ENCODE measurements at regions not wholly inside any gene's neighbourhood (a gene's known extent, or its start where the extent isn't known, plus 50 kb on each side); places are given as distances from the start of the nearest gene placed in this dataset.

DNA sequence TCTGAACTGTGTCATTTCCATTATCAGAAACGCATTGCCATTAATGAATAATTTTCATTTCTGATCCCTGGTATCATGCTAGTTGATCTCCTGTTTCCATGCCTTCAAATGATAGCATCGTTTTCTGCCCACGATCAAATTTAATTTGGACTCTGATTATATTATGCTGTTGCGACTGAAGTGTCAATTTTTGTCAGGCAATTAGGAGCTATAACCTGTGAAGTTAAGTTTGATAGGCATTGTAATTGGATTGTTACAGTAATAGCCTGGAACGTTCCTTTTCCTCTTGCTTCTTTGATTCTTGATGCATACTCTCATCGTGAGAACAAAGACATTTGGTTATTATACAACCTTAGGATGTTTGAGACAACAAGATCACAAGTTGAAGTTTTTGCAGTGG, 356.3 kb downstream of the VRK1 start:
- TF ChIP-seq, protein P1, sequence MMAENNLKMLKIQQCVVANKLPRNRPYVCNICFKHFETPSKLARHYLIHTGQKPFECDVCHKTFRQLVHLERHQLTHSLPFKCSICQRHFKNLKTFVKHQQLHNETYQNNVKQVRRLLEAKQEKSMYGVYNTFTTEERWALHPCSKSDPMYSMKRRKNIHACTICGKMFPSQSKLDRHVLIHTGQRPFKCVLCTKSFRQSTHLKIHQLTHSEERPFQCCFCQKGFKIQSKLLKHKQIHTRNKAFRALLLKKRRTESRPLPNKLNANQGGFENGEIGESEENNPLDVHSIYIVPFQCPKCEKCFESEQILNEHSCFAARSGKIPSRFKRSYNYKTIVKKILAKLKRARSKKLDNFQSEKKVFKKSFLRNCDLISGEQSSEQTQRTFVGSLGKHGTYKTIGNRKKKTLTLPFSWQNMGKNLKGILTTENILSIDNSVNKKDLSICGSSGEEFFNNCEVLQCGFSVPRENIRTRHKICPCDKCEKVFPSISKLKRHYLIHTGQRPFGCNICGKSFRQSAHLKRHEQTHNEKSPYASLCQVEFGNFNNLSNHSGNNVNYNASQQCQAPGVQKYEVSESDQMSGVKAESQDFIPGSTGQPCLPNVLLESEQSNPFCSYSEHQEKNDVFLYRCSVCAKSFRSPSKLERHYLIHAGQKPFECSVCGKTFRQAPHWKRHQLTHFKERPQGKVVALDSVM (CRISPR knock-in tag; IDR thresholded peaks at IDR 0.05), result no peak
- TF ChIP-seq, protein P2, sequence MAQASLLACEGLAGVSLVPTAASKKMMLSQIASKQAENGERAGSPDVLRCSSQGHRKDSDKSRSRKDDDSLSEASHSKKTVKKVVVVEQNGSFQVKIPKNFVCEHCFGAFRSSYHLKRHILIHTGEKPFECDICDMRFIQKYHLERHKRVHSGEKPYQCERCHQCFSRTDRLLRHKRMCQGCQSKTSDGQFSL (CRISPR knock-in tag; IDR thresholded peaks at IDR 0.05), result no peak
- TF ChIP-seq, protein P3, sequence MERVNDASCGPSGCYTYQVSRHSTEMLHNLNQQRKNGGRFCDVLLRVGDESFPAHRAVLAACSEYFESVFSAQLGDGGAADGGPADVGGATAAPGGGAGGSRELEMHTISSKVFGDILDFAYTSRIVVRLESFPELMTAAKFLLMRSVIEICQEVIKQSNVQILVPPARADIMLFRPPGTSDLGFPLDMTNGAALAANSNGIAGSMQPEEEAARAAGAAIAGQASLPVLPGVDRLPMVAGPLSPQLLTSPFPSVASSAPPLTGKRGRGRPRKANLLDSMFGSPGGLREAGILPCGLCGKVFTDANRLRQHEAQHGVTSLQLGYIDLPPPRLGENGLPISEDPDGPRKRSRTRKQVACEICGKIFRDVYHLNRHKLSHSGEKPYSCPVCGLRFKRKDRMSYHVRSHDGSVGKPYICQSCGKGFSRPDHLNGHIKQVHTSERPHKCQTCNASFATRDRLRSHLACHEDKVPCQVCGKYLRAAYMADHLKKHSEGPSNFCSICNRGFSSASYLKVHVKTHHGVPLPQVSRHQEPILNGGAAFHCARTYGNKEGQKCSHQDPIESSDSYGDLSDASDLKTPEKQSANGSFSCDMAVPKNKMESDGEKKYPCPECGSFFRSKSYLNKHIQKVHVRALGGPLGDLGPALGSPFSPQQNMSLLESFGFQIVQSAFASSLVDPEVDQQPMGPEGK (CRISPR knock-in tag; IDR thresholded peaks at IDR 0.05), result no peak
- TF ChIP-seq NCOA5 (CRISPR knock-in tag; IDR thresholded peaks at IDR 0.05) (no peak), ZBTB21 (CRISPR knock-in tag; IDR thresholded peaks at IDR 0.05) (no peak), ZZZ3 (CRISPR knock-in tag; IDR thresholded peaks at IDR 0.05; ENCODE audit: borderline replicate concordance) (no peak), ZNF101 (CRISPR knock-in tag; IDR thresholded peaks at IDR 0.05; ENCODE audit: borderline replicate concordance, low read depth) (no peak), TCF7 (IDR thresholded peaks at IDR 0.05; ENCODE audit: low read depth) (no peak), ZNF788 (CRISPR knock-in tag; IDR thresholded peaks at IDR 0.05; ENCODE audit: borderline replicate concordance) (no peak), ZNF644 (CRISPR knock-in tag; IDR thresholded peaks at IDR 0.05; ENCODE audit: low read depth) (no peak)
- H3K9me3 ChIP-seq (ENCODE audit: low read length), result no peaks in the 10 kb centered on the region
- intact Hi-C loops (cut with micrococcal nuclease; ENCODE audit: unreplicated experiment) (no loop called here), in situ Hi-C loops (cut with HindIII; ENCODE audit: extremely low pct_ligation_motif_present, low pct_unique_long_range_greater_than_20kb) (no loop called here)
- WGBS (ENCODE audit: low lambda C conversion rate), result 12% methylated on average over 6 of the region's 6 CpGs
- no peak overlapping the region for H3K27ac ChIP-seq (ENCODE audit: extremely low read length, insufficient read depth, low read length)
- no peak overlapping the region for H3K4me3 ChIP-seq (replicated peaks in 1 of 3; ENCODE audit: insufficient read depth in 1 of 3, low read depth in 2 of 3, low read length in 3 of 3)
- H4K20me1 ChIP-seq (ENCODE audit: insufficient read depth, low read length), result no peaks in the 10 kb centered on the region
- BruUV-seq (replicated peaks), result no TSS peak
- H2AFZ ChIP-seq (ENCODE audit: low read length), result no peak overlapping the region
- no peaks in the 10 kb centered on the region for H3K79me2 ChIP-seq (ENCODE audit: insufficient read depth, low read length)
- H3K4me2 ChIP-seq (ENCODE audit: low read depth, low read length), result no peak overlapping the region
- no peaks in the 10 kb centered on the region for H3K4me1 ChIP-seq (ENCODE audit: insufficient read depth, low read length)
- H3K9ac ChIP-seq (ENCODE audit: insufficient read depth, low read depth, low read length), result no peak overlapping the region
- H3K36me3 ChIP-seq (replicated peaks in 1 of 2; ENCODE audit: control insufficient read depth in 1 of 2, insufficient read depth in 2 of 2, low read length in 2 of 2), result no peaks in the 10 kb centered on the region
- ChIA-PET POLR2A (no interaction called here), CTCF (ENCODE audit: low intra/inter-chr PET ratio, low total read pairs) (no interaction called here)
- no peak for FAIRE-seq
- H3K27me3 ChIP-seq (ENCODE audit: control insufficient read depth in 1 of 2, insufficient read depth in 2 of 2, low read length in 2 of 2), result no peaks in the 10 kb centered on the region; a peak in 2 of 5 replicates
- no peak for ATAC-seq
- no peak for DNase-seq (ENCODE audit: low spot score)

All from HepG2 (cell line).